H9 (cell line): ENCODE measurements at regions not wholly inside any gene's neighbourhood (a gene's known extent, or its start where the extent isn't known, plus 50 kb on each side); places are given as distances from the start of the nearest gene placed in this dataset.

Source experiments
- DNase-seq: peaks from one replicate; pipeline ENCODE4 v3.0.0-alpha.2; 2017
- H2AFZ ChIP-seq: one replicate; pipeline ENCODE4 v1.6.1; 2013; ENCODE audit warnings: mild to moderate bottlenecking, low read length, control low read depth, moderate library complexity
- H2AK5ac ChIP-seq: 2 replicates; pipeline ENCODE4 v1.6.1; 2013; ENCODE audit warnings: low read length, control low read depth, mixed read lengths; ENCODE audit not compliant: insufficient read length
- H2BK120ac ChIP-seq: one replicate; pipeline ENCODE4 v1.6.1; 2013; ENCODE audit warnings: low read depth, mild to moderate bottlenecking, low read length, control low read depth, inconsistent platforms; ENCODE audit not compliant: poor library complexity, severe bottlenecking
- H2BK12ac ChIP-seq: 2 replicates; pipeline ENCODE4 v1.6.1; 2013; ENCODE audit warnings: low read length, control low read depth, mixed read lengths, low read depth; ENCODE audit not compliant: insufficient read length
- H2BK15ac ChIP-seq: 2 replicates; pipeline ENCODE4 v1.6.1; 2013; ENCODE audit warnings: low read depth, low read length, control low read depth
- H2BK20ac ChIP-seq: one replicate; pipeline ENCODE4 v1.6.1; 2013; ENCODE audit warnings: low read depth, mild to moderate bottlenecking, low read length, control low read depth, inconsistent platforms; ENCODE audit not compliant: poor library complexity, severe bottlenecking
- H2BK5ac ChIP-seq: 2 replicates; pipeline ENCODE4 v1.6.1; 2013; ENCODE audit warnings: low read length, control low read depth, mixed read lengths; ENCODE audit not compliant: insufficient read length
- H3K14ac ChIP-seq: 2 replicates; pipeline ENCODE4 v1.6.1; 2013; ENCODE audit warnings: low read length, control low read depth; ENCODE audit not compliant: insufficient read depth
- H3K18ac ChIP-seq: 2 replicates; pipeline ENCODE4 v1.6.1; 2013; ENCODE audit warnings: low read depth, mild to moderate bottlenecking, mixed read lengths, low read length, control low read depth; ENCODE audit not compliant: insufficient read length
- H3K23ac ChIP-seq: 2 replicates; pipeline ENCODE4 v1.6.1; 2013; ENCODE audit warnings: low read length, control low read depth, mixed read lengths, low read depth; ENCODE audit not compliant: insufficient read length
- H3K23me2 ChIP-seq: 2 replicates; pipeline ENCODE4 v1.6.1; 2013; ENCODE audit warnings: low read depth, mild to moderate bottlenecking, mixed read lengths, low read length, control low read depth; ENCODE audit not compliant: insufficient read length, poor library complexity, severe bottlenecking
- H3K27ac ChIP-seq: 2 replicates; pipeline ENCODE4 v1.5.1; 2013; ENCODE audit warnings: low read length, control low read depth, mixed read lengths, low read depth; ENCODE audit not compliant: insufficient read length
- H3K27me3 ChIP-seq: 2 replicates; pipeline ENCODE4 v1.6.1; 2013; ENCODE audit warnings: low read length, control low read depth, inconsistent platforms; ENCODE audit not compliant: insufficient read depth
- H3K4ac ChIP-seq: 2 replicates; pipeline ENCODE4 v1.6.1; 2013; ENCODE audit warnings: low read depth, mild to moderate bottlenecking, control low read depth, inconsistent platforms, low read length, moderate library complexity
- H3K4me1 ChIP-seq: 2 replicates; pipeline ENCODE4 v1.6.1; 2013; ENCODE audit warnings: low read length, control low read depth, inconsistent platforms; ENCODE audit not compliant: insufficient read depth
- H3K4me2 ChIP-seq: 2 replicates; pipeline ENCODE4 v1.6.1; 2013; ENCODE audit warnings: low read length, control low read depth, mixed read lengths; ENCODE audit not compliant: insufficient read length, insufficient read depth
- H3K56ac ChIP-seq: 2 replicates; pipeline ENCODE4 v1.6.1; 2013; ENCODE audit warnings: low read depth, mild to moderate bottlenecking, mixed read lengths, low read length, control low read depth; ENCODE audit not compliant: insufficient read length
- H3K79me1 ChIP-seq: 2 replicates; pipeline ENCODE4 v1.6.1; 2013; ENCODE audit warnings: low read depth, mild to moderate bottlenecking, moderate library complexity, low read length, control low read depth, inconsistent platforms; ENCODE audit not compliant: insufficient read depth, poor library complexity, severe bottlenecking
- H3K79me2 ChIP-seq: 2 replicates; pipeline ENCODE4 v1.6.1; 2013; ENCODE audit warnings: low read length, control low read depth, inconsistent platforms; ENCODE audit not compliant: insufficient read depth
- H3K9ac ChIP-seq: 2 replicates; pipeline ENCODE4 v1.6.1; 2013; ENCODE audit warnings: low read length, control low read depth, mixed read lengths; ENCODE audit not compliant: insufficient read length; ENCODE audit errors: extremely low read depth
- H3K9me3 ChIP-seq: one replicate; pipeline ENCODE4 v1.6.1; 2013; ENCODE audit warnings: low read depth, low read length, inconsistent platforms; ENCODE audit not compliant: control insufficient read depth
- H3T11ph ChIP-seq: one replicate; pipeline ENCODE4 v1.6.1; 2013; ENCODE audit warnings: mild to moderate bottlenecking, low read length, control low read depth, inconsistent platforms
- H4K20me1 ChIP-seq: one replicate; pipeline ENCODE4 v1.6.1; 2013; ENCODE audit not compliant: control insufficient read depth, insufficient read length, insufficient read depth
- H4K5ac ChIP-seq: 2 replicates; pipeline ENCODE4 v1.6.1; 2013; ENCODE audit warnings: low read depth, mild to moderate bottlenecking, mixed read lengths, low read length, control low read depth; ENCODE audit not compliant: insufficient read length
- H4K8ac ChIP-seq: replicated peaks from 2 replicates; pipeline ENCODE4 v1.6.1; 2013; ENCODE audit warnings: low read length, control low read depth, mixed read lengths, low read depth; ENCODE audit not compliant: insufficient read length
- H4K91ac ChIP-seq: 2 replicates; pipeline ENCODE4 v1.6.1; 2013; ENCODE audit warnings: low read depth, mild to moderate bottlenecking, moderate library complexity, mixed read lengths, low read length, control low read depth; ENCODE audit not compliant: insufficient read length
- H3K27ac Mint-ChIP-seq, 3 experiments: 2 replicates in 2 of 3; 3 replicates in 1 of 3; pipeline ENCODE4 v1.8.0; 2020 to 2021; ENCODE audit warnings: mixed read lengths in 3 of 3, mild to moderate bottlenecking in 1 of 3, moderate library complexity in 1 of 3
- H3K27me3 Mint-ChIP-seq: 2 replicates; pipeline ENCODE4 v1.8.0; 2021; ENCODE audit warnings: low read depth, mild to moderate bottlenecking, moderate library complexity, mixed read lengths
- H3K36me3 Mint-ChIP-seq, 3 experiments: 2 replicates in 2 of 3; 3 replicates in 1 of 3; pipeline ENCODE4 v1.8.0; 2020 to 2021; ENCODE audit warnings: low read depth in 3 of 3, mixed read lengths in 3 of 3; ENCODE audit not compliant: insufficient read depth in 1 of 3
- H3K4me1 Mint-ChIP-seq, 2 experiments: 2 replicates each; pipeline ENCODE4 v1.8.0; 2020; ENCODE audit warnings: mixed read lengths in 2 of 2
- H3K4me3 Mint-ChIP-seq, 2 experiments: 2 replicates in 1 of 2; 3 replicates in 1 of 2; pipeline ENCODE4 v1.8.0; 2020 to 2021; ENCODE audit warnings: mild to moderate bottlenecking in 2 of 2, mixed read lengths in 2 of 2, moderate library complexity in 1 of 2
- H3K9me3 Mint-ChIP-seq, 2 experiments: 2 replicates in 1 of 2; 3 replicates in 1 of 2; pipeline ENCODE4 v1.8.0; 2020; ENCODE audit warnings: mild to moderate bottlenecking in 2 of 2, mixed read lengths in 2 of 2, moderate library complexity in 1 of 2
- WGBS: extraction: QIAGEN DNeasy Blood & Tissue Kit; methylation state at CpG from one replicate; pipeline ENCODE4 v1.1.7; 2013; ENCODE audit warnings: missing lambda C conversion rate, low lambda C conversion rate, mixed read lengths; ENCODE audit not compliant: insufficient read length; ENCODE audit errors: extremely low coverage; 5-methylcytosine and 5-hydroxymethylcytosine counted together
- TF ChIP-seq, protein P1 (sequence below): fragments of 200-600 bp; sonication (generic); conservative IDR thresholded peaks from 3 replicates; pipeline ENCODE4 v1.8.0; 2021; ENCODE audit warnings: antibody characterized with exemption, mild to moderate bottlenecking

DNA sequence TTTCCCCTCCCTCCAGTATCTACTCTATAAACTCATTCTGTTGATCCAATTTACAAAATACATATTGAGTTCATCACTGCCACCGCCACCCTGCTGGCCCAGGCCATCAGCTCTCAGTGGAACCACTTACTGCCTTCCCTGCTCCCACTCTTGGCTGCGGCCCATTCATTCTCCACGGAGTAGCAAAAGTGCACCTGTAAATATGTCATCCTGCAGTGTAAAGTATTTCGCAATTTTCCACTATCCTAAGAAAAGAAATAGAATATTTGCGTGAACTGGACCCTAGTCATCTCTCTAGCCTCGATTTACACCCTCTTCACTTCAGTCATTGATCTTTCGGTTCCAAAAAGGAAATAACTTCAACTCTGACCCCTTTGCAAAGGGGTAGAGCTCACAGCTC, 258.3 kb upstream of the TFAP2D start:
- no peak overlapping the region for H4K91ac ChIP-seq
- no peaks in the 10 kb centered on the region for H3K23me2 ChIP-seq
- Mint-ChIP-seq H3K36me3 (no peaks in the 10 kb centered on the region), H3K9me3 (no peaks in the 10 kb centered on the region), H3K27me3 (no peaks in the 10 kb centered on the region), H3K27ac (no peak overlapping the region), H3K4me3 (no peak overlapping the region), H3K4me1 (0 out of 4 replicates have a peak, but pooled peaks cover 0 to 2% of the 10 kb centered on the region in 2 experiments)
- no peaks in the 10 kb centered on the region for H3K4me1 ChIP-seq
- H2BK20ac ChIP-seq, result no peak overlapping the region
- no peaks in the 10 kb centered on the region for H3K79me2 ChIP-seq
- no peak overlapping the region for H2BK5ac ChIP-seq
- H3K79me1 ChIP-seq, result no peaks in the 10 kb centered on the region
- no peak overlapping the region for H3T11ph ChIP-seq
- H2AK5ac ChIP-seq, result no peak overlapping the region
- TF ChIP-seq, protein P1, sequence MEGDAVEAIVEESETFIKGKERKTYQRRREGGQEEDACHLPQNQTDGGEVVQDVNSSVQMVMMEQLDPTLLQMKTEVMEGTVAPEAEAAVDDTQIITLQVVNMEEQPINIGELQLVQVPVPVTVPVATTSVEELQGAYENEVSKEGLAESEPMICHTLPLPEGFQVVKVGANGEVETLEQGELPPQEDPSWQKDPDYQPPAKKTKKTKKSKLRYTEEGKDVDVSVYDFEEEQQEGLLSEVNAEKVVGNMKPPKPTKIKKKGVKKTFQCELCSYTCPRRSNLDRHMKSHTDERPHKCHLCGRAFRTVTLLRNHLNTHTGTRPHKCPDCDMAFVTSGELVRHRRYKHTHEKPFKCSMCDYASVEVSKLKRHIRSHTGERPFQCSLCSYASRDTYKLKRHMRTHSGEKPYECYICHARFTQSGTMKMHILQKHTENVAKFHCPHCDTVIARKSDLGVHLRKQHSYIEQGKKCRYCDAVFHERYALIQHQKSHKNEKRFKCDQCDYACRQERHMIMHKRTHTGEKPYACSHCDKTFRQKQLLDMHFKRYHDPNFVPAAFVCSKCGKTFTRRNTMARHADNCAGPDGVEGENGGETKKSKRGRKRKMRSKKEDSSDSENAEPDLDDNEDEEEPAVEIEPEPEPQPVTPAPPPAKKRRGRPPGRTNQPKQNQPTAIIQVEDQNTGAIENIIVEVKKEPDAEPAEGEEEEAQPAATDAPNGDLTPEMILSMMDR, result no peak
- no peak for DNase-seq
- H4K8ac ChIP-seq, result no peak overlapping the region
- H2BK12ac ChIP-seq, result no peak overlapping the region
- H3K18ac ChIP-seq, result no peak overlapping the region
- H4K20me1 ChIP-seq, result no peaks in the 10 kb centered on the region
- WGBS, result no CpG with 5 or more reads among the region's 7 CpGs
- H3K14ac ChIP-seq, result no peak overlapping the region
- H3K4ac ChIP-seq, result no peak overlapping the region
- no peak overlapping the region for H3K4me2 ChIP-seq
- no peak overlapping the region for H2AFZ ChIP-seq
- H3K9ac ChIP-seq, result no peak overlapping the region
- no peak overlapping the region for H3K56ac ChIP-seq
- H3K27me3 ChIP-seq, result no peaks in the 10 kb centered on the region
- no peak overlapping the region for H2BK120ac ChIP-seq
- H3K9me3 ChIP-seq, result no peaks in the 10 kb centered on the region
- H3K27ac ChIP-seq, result no peak overlapping the region
- H3K23ac ChIP-seq, result no peak overlapping the region
- no peak overlapping the region for H4K5ac ChIP-seq
- H2BK15ac ChIP-seq, result no peak overlapping the region
